Peyer's patch (tissue), 4 donors: ENCODE measurements at regions not wholly inside any gene's neighbourhood (a gene's known extent, or its start where the extent isn't known, plus 50 kb on each side); places are given as distances from the start of the nearest gene placed in this dataset.

Experiments
- CTCF ChIP-seq, 6 experiments: fragments of 450-650 bp in 4 of 6; fragments of 200-600 bp in 2 of 6; sonication (generic) in 1 of 6; IDR thresholded peaks; one replicate each; pipeline ENCODE4 v1.5.1; 2017 to 2019; ENCODE audit warnings: antibody characterized with exemption in 6 of 6, mild to moderate bottlenecking in 3 of 6, moderate library complexity in 1 of 6
- POLR2A ChIP-seq, 2 donors: fragments of 450-650 bp; IDR thresholded peaks; one replicate each; pipeline ENCODE4 v1.5.1; 2017; ENCODE audit warnings: antibody characterized with exemption in 2 of 2, mild to moderate bottlenecking in 2 of 2, moderate library complexity in 2 of 2

DNA sequence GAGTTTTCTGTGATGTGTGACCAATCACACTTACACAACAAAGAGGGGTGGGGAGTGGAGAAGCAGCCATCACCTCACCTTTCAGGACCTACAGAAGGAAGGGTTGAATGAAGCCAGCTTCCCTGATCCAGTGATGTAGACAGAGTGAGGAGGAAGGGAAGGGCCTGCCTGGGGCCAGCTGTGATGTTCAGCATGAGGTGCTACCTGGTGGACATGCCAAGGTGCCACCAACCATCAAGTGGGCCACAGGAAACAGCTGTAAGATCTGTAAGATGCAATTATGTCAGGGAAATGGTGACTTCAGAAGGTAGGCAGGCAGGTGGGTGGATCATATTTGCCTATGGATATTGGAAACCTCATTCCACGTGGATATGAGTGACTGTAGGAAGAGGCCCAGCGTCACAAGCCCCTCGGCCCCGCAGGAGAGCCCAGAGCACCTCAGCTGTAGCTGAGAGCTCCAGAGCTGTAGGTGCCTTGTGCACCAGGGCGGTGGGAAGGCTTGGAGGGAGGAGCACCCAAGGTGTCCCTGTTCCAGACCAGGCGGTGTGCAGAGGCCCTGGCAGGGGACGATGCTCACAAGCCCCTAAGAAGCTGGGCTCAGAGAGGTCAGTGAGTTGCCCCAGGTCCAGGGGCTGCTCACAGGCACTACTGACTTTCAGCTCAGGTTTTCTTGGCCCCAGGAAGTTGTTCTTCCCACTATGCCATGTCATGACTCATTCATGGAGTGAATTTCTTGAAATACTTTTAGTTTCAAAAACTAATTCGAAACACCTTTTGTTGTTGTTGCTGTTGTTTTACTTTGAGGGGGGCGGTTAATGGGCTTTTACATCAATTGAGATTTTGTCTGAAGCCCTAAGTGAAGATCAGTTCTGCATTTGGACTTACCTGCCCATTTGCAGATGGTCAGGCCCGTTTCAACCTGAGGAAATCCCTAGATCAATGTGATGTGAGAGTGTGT, 94.2 kb upstream of the ALDH1A3 start:
- TF ChIP-seq POLR2A (IDR thresholded peaks at IDR 0.05) (no peak), CTCF (IDR thresholded peaks at IDR 0.05) (no peak)
